GM13977 (cell line): ENCODE measurements at regions not wholly inside any gene's neighbourhood (a gene's known extent, or its start where the extent isn't known, plus 50 kb on each side); places are given as distances from the start of the nearest gene placed in this dataset.

ENCODE experiments used
- DNase-seq: peaks from one replicate; pipeline ENCODE4 v3.0.0; 2012; ENCODE audit warnings: low spot score
- CTCF ChIP-seq: IDR thresholded peaks from 2 replicates; pipeline ENCODE4 v1.5.1; 2012; ENCODE audit warnings: mild to moderate bottlenecking, control low read depth; ENCODE audit not compliant: insufficient read depth; ENCODE audit errors: extremely low read depth, missing control alignments
- in situ Hi-C: fragments of 300-500 bp; cut with MboI; formaldehyde crosslinking; loops from one replicate; pipeline ENCODE4 v1.12.0; 2022; ENCODE audit warnings: low sequenced_read_pairs, low pct_unique_long_range_greater_than_20kb, mixed read lengths, inconsistent platforms; ENCODE audit not compliant: unreplicated experiment

GRCh38 chr20:19098117-19098516 is 114.3 kb upstream of the SLC24A3 start:
- in situ Hi-C loops = no loop called here

GRCh38 chr20:19098806-19099578 is 113.5 kb upstream of the SLC24A3 start:
- in situ Hi-C loops = no loop called here
- no peak for TF ChIP-seq CTCF
- DNase-seq = no peak

More at GRCh38 chr20:19098117-19098516, 114.3 kb upstream of the SLC24A3 start:
- TF ChIP-seq CTCF = no peak
- no peak for DNase-seq

GRCh38 chr20:19099596-19100545 is 112.6 kb upstream of the SLC24A3 start:
- no peak for TF ChIP-seq CTCF
- DNase-seq = no peak
- in situ Hi-C loops = no loop called here

- no peak for TF ChIP-seq CTCF
- in situ Hi-C loops = no loop called here
- no peak for DNase-seq
Measured at GRCh38 chr20:19100975-19101374, 111.5 kb upstream of the SLC24A3 start.

GRCh38 chr20:19104186-19104585 is 108.3 kb upstream of the SLC24A3 start:
- no peak for TF ChIP-seq CTCF
- in situ Hi-C loops = no loop called here
- DNase-seq = no peak

GRCh38 chr20:19108155-19108554 is 104.3 kb upstream of the SLC24A3 start:
- DNase-seq = no peak
- in situ Hi-C loops = no loop called here
- TF ChIP-seq CTCF = no peak
